CD4-positive, alpha-beta T cell treated with Interleukin-15 for 4 hours (primary cell): ENCODE measurements at regions not wholly inside any gene's neighbourhood (a gene's known extent, or its start where the extent isn't known, plus 50 kb on each side); places are given as distances from the start of the nearest gene placed in this dataset.

ENCODE experiments used
- DNase-seq: peaks from one replicate; pipeline ENCODE4 v3.0.0-alpha.2; 2020; ENCODE audit warnings: low spot score

GRCh38 chr11:103530257-103530656 is 421.0 kb downstream of the DYNC2H1 start:
- no peak for DNase-seq

GRCh38 chr11:103532133-103532788 is 423.0 kb downstream of the DYNC2H1 start:
- DNase-seq, result no peak

- no peak for DNase-seq
Observed at GRCh38 chr11:103534191-103534590, 425.0 kb downstream of the DYNC2H1 start.

GRCh38 chr11:103534959-103535358 is 425.7 kb downstream of the DYNC2H1 start:
- DNase-seq, result no peak

- DNase-seq, result no peak
Observed at GRCh38 chr11:103536335-103536722, 427.1 kb downstream of the DYNC2H1 start.

- no peak for DNase-seq
Observed at GRCh38 chr11:103537904-103538502, 428.8 kb downstream of the DYNC2H1 start.

GRCh38 chr11:103539166-103539565 is 429.9 kb downstream of the DYNC2H1 start:
- no peak for DNase-seq

GRCh38 chr11:103541186-103541795 is 432.1 kb downstream of the DYNC2H1 start:
- peak; percentile 17 for DNase-seq

GRCh38 chr11:103542851-103543250 is 433.6 kb downstream of the DYNC2H1 start:
- DNase-seq, result no peak

GRCh38 chr11:103543456-103543855 is 434.2 kb downstream of the DYNC2H1 start:
- no peak for DNase-seq

- no peak for DNase-seq
Observed at GRCh38 chr11:103544874-103545273, 435.6 kb downstream of the DYNC2H1 start.

- DNase-seq, result no peak
Observed at GRCh38 chr11:103545551-103545950, 436.3 kb downstream of the DYNC2H1 start.

GRCh38 chr11:103546236-103546635 is 437.0 kb downstream of the DYNC2H1 start:
- no peak for DNase-seq

- no peak for DNase-seq
Observed at GRCh38 chr11:103547024-103547423, 437.8 kb downstream of the DYNC2H1 start.

GRCh38 chr11:103547691-103548090 is 438.5 kb downstream of the DYNC2H1 start:
- no peak for DNase-seq

- DNase-seq, result no peak
Observed at GRCh38 chr11:103548838-103549237, 439.6 kb downstream of the DYNC2H1 start.

- DNase-seq, result no peak
Observed at GRCh38 chr11:103550811-103551210, 441.6 kb downstream of the DYNC2H1 start.

- no peak for DNase-seq
Observed at GRCh38 chr11:103552086-103552485, 442.9 kb downstream of the DYNC2H1 start.

GRCh38 chr11:103556171-103556570 is 446.9 kb downstream of the DYNC2H1 start:
- DNase-seq, result no peak

GRCh38 chr11:103566116-103566515 is 456.9 kb downstream of the DYNC2H1 start:
- no peak for DNase-seq

- DNase-seq, result no peak
Observed at GRCh38 chr11:103581760-103582159, 454.7 kb upstream of the DDI1 start.

GRCh38 chr11:103582351-103582909 is 454.0 kb upstream of the DDI1 start:
- DNase-seq, result no peak

- no peak for DNase-seq
Observed at GRCh38 chr11:103584021-103584420, 452.4 kb upstream of the DDI1 start.
